ENCODE measurements at regions not wholly inside any gene's neighbourhood (a gene's known extent, or its start where the extent isn't known, plus 50 kb on each side); places are given as distances from the start of the nearest gene placed in this dataset.
"Not testable (repeated sequence)": the region's sequence is repeated elsewhere in the genome, so short reads cannot be mapped to it uniquely, and the experiment has no call there.

DNA sequence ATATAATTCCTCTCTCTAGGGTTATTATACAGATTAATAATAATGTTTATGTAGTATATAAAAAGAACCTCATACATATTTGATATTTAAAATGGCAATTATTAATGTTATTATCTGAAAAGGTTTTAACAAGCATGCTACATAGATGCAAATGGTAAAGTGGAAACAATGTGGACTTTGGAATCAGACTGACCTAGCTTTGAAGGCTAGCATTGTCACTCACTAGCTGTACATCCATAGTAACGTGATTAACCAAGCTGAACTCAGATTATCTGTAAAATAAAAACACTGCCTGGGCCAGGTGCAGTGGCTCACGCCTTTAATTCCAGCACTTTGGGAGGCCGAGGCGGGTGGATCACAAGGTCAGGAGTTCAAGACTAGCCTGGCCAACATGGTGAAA is 233.7 kb upstream of the SPRY1 start:
- no peak for DNase-seq

DNA sequence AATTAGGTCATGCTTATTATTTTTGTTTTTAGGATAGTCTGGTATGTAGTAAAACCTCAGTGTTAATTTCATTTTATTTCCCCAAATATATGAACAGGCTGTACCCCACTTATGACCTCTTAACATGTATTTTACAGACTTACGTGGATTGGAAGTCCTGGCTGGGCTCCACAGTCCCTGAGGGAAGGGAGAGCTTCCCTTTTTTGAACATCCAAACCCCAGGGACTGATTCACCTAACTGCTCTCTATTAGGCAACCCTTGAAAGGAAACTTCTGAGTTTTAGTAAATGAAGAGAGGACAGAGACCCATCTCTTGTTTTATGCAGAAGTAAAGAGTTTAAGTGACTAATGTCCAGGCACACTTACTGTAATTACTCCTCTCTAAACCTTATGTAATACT is 233.1 kb upstream of the SPRY1 start:
- DNase-seq: no peak

- no peak for DNase-seq
Measured at GRCh38 chr4:123166023-123166422, 230.6 kb upstream of the SPRY1 start.

GRCh38 chr4:123167931-123168330 is 228.7 kb upstream of the SPRY1 start:
- DNase-seq: no peak

- DNase-seq: no peak
Measured at GRCh38 chr4:123168812-123169211, 227.8 kb upstream of the SPRY1 start.

DNA sequence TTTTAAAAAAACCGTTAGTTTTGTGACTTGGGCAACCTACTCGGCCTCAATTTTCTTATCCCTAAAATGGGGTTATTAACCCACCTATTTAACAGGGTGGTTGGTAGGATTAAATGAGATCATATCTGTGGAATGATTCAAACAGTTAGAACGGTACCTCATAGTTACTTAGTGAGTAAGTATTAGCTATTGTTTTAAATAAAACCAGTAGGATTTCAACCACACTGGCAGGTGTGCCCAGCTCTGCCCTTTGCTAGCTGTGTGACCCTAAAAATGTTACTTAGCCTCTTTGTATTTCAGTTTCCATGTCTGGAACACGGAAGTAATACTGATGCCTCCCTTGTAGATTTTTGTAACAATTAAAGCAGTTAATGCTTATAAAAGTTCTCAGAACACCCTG is 225.8 kb upstream of the SPRY1 start:
- no peak for DNase-seq

- DNase-seq: no peak
Measured at GRCh38 chr4:123176605-123177004, 220.0 kb upstream of the SPRY1 start.

DNA sequence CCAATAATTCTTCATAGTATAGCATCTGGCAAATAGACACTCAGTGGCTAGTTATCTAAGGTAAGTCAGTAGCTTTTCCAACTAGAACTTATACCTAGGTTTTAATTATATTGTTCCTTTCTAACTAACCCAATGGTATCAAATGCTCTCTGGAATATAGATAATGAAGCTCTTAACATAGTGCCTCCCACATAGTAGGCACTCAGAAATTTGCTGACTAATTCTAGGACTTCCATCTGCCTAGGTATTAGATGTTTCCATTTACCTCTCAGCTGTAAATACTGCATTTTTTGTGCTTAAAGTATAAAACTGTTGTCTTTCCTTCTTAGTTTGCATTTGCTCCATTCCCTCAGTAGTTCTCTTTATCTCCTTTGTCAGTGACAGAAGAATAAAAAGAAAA is 214.3 kb upstream of the SPRY1 start:
- DNase-seq: no peak

DNA sequence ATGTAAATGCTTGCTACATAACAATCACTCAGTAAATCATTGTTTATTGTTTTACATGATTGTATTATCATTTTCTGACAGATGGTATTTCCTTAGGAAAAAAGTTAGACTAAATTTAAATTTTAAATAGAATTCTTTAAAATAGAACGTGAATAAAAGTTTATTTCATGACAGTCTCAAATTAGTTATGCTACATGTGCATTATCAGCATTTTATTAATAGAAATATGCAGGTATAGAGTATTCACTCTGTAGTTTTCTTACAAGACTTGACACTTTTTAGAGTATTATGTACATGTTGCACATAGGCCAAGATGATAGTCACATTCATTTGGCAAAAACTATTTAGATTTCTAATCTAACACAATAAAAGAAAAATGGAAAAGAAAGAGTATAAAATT is 213.3 kb upstream of the SPRY1 start:
- DNase-seq: no peak

DNA sequence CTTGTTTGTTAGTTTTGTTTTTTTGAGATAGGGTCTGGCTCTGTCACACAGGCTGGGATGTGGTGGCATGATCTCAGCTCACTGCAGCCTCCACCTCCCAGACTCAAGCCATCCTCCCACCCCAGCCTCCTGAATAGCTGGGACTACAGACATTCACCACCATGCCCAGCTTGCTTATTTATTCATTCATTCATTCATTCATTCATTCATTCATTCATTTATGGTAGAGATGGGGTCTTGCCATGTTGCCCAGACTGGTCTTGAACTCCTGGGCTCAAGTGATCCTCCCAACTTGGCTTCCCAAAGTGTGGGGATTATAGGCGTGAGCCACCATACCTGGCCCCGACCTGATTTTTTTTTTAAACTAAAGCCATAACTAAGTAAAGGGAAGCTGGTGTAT is 212.8 kb upstream of the SPRY1 start:
- DNase-seq: not testable (repeated sequence)

DNA sequence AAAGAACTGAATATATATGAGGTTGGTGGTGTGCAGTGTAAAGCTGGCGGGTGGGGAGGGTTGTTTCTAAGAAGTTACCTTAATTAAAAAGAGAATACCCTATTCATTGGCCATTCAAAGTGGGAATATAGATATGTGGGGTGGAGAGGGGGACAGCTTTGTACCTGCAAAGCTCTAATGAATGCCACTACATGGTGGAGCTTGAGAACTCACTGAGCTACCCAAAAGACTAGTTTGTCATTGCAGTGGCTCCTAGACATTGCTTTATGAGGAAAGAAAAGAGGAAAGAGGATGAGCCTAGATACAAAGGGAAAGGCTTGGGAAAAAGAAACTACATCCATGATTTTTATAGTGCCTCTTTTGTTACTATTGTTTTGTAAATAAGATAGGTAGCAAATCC is 209.9 kb upstream of the SPRY1 start:
- no peak for DNase-seq

- DNase-seq: no peak
Measured at GRCh38 chr4:123190176-123190575, 206.4 kb upstream of the SPRY1 start.

- DNase-seq: no peak
Measured at GRCh38 chr4:123191728-123192127, 204.9 kb upstream of the SPRY1 start.

DNA sequence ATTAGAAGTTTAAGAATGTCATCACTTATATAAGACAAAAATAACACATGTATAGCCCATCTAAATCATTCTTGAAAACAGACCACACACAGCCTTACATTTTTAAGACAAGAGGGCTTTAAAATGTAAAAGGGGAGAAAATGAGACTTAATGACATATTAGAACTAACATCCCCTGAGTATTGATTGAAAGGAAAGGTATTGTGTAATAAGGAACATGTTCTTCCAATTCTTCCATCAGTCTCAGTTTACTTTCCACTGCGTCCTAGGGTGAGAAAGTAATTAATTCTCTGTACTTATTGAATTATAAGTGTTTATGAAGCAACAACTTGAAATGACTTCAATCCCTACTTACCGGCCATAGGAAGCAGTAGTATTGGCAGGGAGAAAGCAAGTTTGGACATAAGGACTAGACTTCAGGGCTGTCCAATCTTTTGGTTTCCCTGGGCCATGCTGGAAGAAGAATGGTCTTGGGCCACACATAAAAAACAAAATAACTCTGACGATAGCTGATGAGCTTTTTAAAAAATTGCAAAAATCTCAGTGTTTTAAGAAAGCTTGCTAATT is 202.7 kb upstream of the SPRY1 start:
- DNase-seq: no peak

DNA sequence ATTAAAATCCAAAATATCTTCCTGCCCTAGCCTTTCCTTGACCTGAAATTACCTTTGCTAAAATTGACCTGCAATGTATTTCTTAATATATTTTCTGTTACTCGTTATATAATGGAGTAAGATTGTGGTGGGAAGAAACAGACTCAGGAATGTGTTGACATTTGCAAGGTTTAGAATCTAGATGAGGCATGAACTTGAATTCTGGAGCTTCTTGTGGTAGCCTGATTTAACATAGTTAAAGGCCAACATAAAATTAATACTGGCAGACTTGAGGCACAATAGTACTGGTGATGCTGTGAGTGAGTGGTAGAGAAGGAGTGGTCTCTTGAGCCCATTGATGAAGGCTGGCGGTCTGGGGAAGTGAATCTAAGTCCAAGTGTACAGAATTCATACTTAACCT is 197.9 kb upstream of the SPRY1 start:
- DNase-seq: no peak

DNA sequence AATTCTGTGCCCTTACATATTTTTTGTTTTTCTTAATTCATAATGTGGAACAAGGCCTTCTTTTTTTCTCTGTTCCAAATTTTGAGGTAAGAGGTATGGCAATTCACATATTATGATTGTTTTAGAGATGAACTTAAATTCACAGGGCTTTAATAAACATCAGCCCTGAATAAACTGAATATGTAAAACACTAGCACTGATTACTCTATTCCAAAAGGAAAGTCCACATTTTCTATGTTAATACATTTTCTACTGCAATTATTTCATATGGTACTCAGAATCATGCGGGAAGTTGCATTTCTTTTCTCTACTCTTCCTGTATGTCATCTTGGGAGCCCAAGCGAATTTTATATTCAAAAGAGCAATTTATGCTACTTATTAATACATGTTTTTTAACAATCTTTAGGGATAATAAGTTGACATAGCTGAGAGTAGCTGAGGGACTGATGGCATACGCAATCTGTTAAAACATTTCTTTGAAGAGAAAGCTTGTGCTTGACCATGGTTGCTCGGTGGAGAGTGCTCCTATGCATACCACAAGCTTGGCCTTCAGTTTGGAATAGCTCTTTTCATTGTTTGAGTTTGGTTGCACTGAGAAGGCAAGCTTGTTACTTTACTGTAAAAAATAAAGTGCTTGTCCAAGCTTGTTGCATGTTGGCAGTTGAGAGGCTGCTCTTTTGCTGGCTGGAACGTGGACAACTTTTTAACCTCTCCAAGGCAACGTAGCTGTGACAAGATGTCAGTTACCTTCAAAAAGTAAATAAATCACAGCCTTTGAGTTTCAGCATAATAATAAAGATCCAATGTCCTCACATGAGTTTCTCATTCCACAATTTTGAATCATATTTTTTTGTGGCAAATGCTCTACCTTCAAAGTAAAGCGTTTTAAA is 196.3 kb upstream of the SPRY1 start:
- DNase-seq: no peak

DNA sequence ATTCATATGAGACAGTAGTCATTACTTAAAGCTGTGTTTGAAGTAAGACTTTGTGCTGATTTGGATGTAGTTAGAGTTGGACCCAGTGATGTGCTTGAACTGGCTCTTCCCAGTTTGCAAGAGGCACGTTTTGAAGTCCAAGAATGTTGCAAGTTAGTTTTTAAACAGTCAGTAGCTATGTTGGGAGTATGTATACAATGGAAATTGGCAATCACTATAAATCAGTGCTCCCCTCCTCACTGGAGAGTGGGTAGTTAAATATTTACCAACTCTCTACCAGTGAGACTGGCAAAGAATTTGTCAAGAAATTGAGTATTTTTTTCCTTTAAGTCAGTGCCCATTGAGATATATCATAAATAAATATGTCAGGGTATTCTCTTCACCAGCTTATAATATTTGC is 191.9 kb upstream of the SPRY1 start:
- no peak for DNase-seq

- no peak for DNase-seq
Measured at GRCh38 chr4:123206016-123206415, 190.6 kb upstream of the SPRY1 start.

GRCh38 chr4:123209436-123209835 is 187.2 kb upstream of the SPRY1 start:
- no peak for DNase-seq

- DNase-seq: no peak
Measured at GRCh38 chr4:123215536-123215935, 181.1 kb upstream of the SPRY1 start.

DNA sequence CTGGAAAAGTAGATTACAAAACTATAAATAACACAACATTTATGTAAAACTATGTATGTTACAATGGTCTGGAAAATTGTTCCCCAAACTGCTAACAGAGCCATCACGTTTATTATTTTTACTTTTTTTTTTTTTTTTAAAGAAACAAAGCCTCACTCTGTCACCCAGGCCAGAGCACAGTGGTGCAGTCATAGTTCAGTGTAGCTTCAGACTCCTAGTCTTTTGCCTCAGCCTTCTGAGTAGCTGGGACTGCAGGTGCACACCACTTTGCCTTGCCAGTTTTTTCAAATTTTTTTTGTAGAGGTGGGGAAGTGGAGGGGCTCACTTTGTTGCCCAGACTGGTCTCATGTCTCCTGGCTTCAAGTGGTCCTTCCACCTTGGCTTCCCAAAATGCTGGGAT is 180.1 kb upstream of the SPRY1 start:
- DNase-seq: no peak

GRCh38 chr4:123216946-123217345 is 179.6 kb upstream of the SPRY1 start:
- DNase-seq: no peak

GRCh38 chr4:123217664-123218063 is 178.9 kb upstream of the SPRY1 start:
- DNase-seq: no peak

GRCh38 chr4:123218981-123219380 is 177.6 kb upstream of the SPRY1 start:
- no peak for DNase-seq

GRCh38 chr4:123229286-123229685 is 167.3 kb upstream of the SPRY1 start:
- DNase-seq: no peak
